Trophoblast cell (in vitro differentiated cells and primary cell): ENCODE measurements at regions not wholly inside any gene's neighbourhood (a gene's known extent, or its start where the extent isn't known, plus 50 kb on each side); places are given as distances from the start of the nearest gene placed in this dataset.
A peak's percentile ranks its signal among the peaks of the same experiment; 100 is the strongest.

Experiments
- DNase-seq, 2 donors: peaks; one replicate each; pipeline ENCODE4 v3.0.0-alpha.2; 2016
- H2AFZ ChIP-seq: 2 replicates; pipeline ENCODE4 v1.6.1; 2013; ENCODE audit warnings: low read length, moderate library complexity, mild to moderate bottlenecking; ENCODE audit not compliant: insufficient read depth, poor library complexity
- H2AK5ac ChIP-seq: 2 replicates; pipeline ENCODE4 v1.6.1; 2013; ENCODE audit warnings: mild to moderate bottlenecking, low read length
- H2BK120ac ChIP-seq: 2 replicates; pipeline ENCODE4 v1.6.1; 2013; ENCODE audit warnings: low read length, mild to moderate bottlenecking, moderate library complexity; ENCODE audit not compliant: insufficient read depth, poor library complexity
- H2BK12ac ChIP-seq: 2 replicates; pipeline ENCODE4 v1.6.1; 2013; ENCODE audit warnings: mild to moderate bottlenecking, low read length, moderate library complexity
- H2BK5ac ChIP-seq: 2 replicates; pipeline ENCODE4 v1.6.1; 2013; ENCODE audit warnings: low read length, low read depth, moderate library complexity, mild to moderate bottlenecking; ENCODE audit not compliant: poor library complexity
- H3K14ac ChIP-seq: 2 replicates; pipeline ENCODE4 v1.6.1; 2013; ENCODE audit warnings: mild to moderate bottlenecking, low read length
- H3K18ac ChIP-seq: 2 replicates; pipeline ENCODE4 v1.6.1; 2013; ENCODE audit warnings: mild to moderate bottlenecking, low read length
- H3K23ac ChIP-seq: 2 replicates; pipeline ENCODE4 v1.6.1; 2013; ENCODE audit warnings: low read length
- H3K27ac ChIP-seq: 2 replicates; pipeline ENCODE4 v1.5.1; 2013; ENCODE audit warnings: low read depth, mild to moderate bottlenecking, inconsistent platforms, low read length, moderate library complexity
- H3K27me3 ChIP-seq: 2 replicates; pipeline ENCODE4 v1.6.1; 2013; ENCODE audit warnings: inconsistent platforms, mild to moderate bottlenecking, low read length, moderate library complexity; ENCODE audit not compliant: insufficient read depth
- H3K36me3 ChIP-seq, 2 experiments: 1 replicate in 1 of 2; 2 replicates in 1 of 2; pipeline ENCODE4 v1.6.1; 2013; ENCODE audit warnings: low read length in 2 of 2, mild to moderate bottlenecking in 2 of 2, moderate library complexity in 1 of 2; ENCODE audit not compliant: insufficient read depth in 2 of 2, control insufficient read depth in 1 of 2
- H3K4ac ChIP-seq: 2 replicates; pipeline ENCODE4 v1.6.1; 2013; ENCODE audit warnings: low read depth, mild to moderate bottlenecking, low read length, moderate library complexity
- H3K4me1 ChIP-seq, 2 experiments: 1 replicate in 1 of 2; 2 replicates in 1 of 2; pipeline ENCODE4 v1.6.1; 2013; ENCODE audit warnings: low read length in 2 of 2, mild to moderate bottlenecking in 2 of 2, moderate library complexity in 1 of 2; ENCODE audit not compliant: insufficient read depth in 2 of 2, control insufficient read depth in 1 of 2
- H3K4me2 ChIP-seq: 2 replicates; pipeline ENCODE4 v1.6.1; 2013; ENCODE audit warnings: inconsistent platforms, mild to moderate bottlenecking, low read length, moderate library complexity
- H3K4me3 ChIP-seq: 2 replicates; pipeline ENCODE4 v1.5.1; 2013; ENCODE audit warnings: mild to moderate bottlenecking, low read depth, low read length, inconsistent platforms
- H3K79me1 ChIP-seq: one replicate; pipeline ENCODE4 v1.6.1; 2013; ENCODE audit warnings: low read length
- H3K79me2 ChIP-seq: 2 replicates; pipeline ENCODE4 v1.6.1; 2013; ENCODE audit warnings: low read length, mild to moderate bottlenecking; ENCODE audit not compliant: control insufficient read depth, insufficient read depth, poor library complexity
- H3K9ac ChIP-seq: 2 replicates; pipeline ENCODE4 v1.6.1; 2013; ENCODE audit warnings: mild to moderate bottlenecking, low read length
- H3K9me3 ChIP-seq: 2 replicates; pipeline ENCODE4 v1.6.1; 2013; ENCODE audit warnings: low read depth, mild to moderate bottlenecking, control low read depth, inconsistent platforms, low read length; ENCODE audit not compliant: insufficient read depth
- H4K12ac ChIP-seq: 2 replicates; pipeline ENCODE4 v1.6.1; 2013; ENCODE audit warnings: low read depth, mild to moderate bottlenecking, low read length, moderate library complexity
- H4K8ac ChIP-seq: 2 replicates; pipeline ENCODE4 v1.6.1; 2013; ENCODE audit warnings: low read depth, mild to moderate bottlenecking, low read length, moderate library complexity
- H4K91ac ChIP-seq: one replicate; pipeline ENCODE4 v1.6.1; 2013; ENCODE audit warnings: low read depth, mild to moderate bottlenecking, low read length, moderate library complexity
- WGBS: extraction: QIAGEN DNeasy Blood & Tissue Kit; methylation state at CpG from one replicate; pipeline ENCODE4 v1.1.7; 2013; ENCODE audit warnings: missing lambda C conversion rate; ENCODE audit not compliant: insufficient read length, insufficient coverage; ENCODE audit errors: extremely low coverage; 5-methylcytosine and 5-hydroxymethylcytosine counted together

DNA sequence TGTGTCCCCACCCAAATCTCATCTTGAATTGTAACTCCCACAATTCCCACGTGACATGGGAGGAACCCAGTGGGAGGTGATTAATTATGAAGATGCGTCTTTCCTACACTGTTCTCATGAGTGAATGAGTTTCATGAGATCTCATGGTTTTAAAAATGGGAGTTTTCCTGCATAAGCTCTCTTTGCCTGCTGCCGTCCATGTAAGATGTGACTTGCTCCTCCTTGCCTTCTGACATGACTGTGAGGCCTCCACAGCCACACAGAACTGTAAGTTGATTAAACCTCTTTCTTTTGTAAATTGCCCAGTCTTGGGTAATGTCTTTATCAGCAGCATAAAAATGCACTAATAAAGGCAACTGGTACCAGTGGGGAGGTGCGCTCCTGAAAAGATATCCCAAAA, 67.7 kb upstream of the DRGX start:
- WGBS = no CpG with 5 or more reads among the region's 4 CpGs
- Histone ChIP-seq H3K18ac (no peak overlapping the region), H3K27ac (no peak overlapping the region), H3K14ac (no peak overlapping the region), H2BK5ac (no peak overlapping the region), H3K9me3 (no peaks in the 10 kb centered on the region), H3K36me3 (peaks cover 3 to 15% of the 10 kb centered on the region in 2 experiments), H3K9ac (no peak overlapping the region), H3K4me2 (no peak overlapping the region), H3K4me1 (no peaks in the 10 kb centered on the region), H3K79me2 (no peaks in the 10 kb centered on the region), H3K4me3 (no peak overlapping the region), H3K23ac (no peak overlapping the region), H2AK5ac (no peak overlapping the region), H4K91ac (no peak overlapping the region), H2BK12ac (no peak overlapping the region), H2BK120ac (no peak overlapping the region), H4K8ac (no peak overlapping the region), H3K4ac (no peak overlapping the region), H3K27me3 (no peaks in the 10 kb centered on the region), H3K79me1 (no peaks in the 10 kb centered on the region), H4K12ac (no peak overlapping the region), H2AFZ (no peak overlapping the region)
- DNase-seq = no peak

DNA sequence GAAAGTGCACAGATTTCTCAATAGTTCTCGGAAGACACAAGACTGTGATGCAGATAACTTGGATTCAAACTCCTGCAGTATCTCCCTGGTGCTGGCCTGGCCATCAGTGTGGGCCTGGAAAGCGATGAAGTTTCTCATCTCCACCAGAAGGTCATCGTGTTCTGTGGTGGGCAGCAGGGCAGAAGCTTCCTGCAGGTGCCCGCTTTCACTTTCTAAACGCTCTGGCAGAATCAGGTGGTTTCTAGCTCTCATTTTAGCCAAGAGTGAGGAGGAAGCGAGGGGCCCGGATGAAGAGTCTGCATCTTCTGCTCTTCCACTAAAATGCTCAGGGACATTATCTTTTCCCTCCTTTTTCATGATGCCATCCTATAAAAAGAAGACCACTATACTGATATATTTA, 63.0 kb upstream of the DRGX start:
- WGBS = no CpG with 5 or more reads among the region's 7 CpGs

DNA sequence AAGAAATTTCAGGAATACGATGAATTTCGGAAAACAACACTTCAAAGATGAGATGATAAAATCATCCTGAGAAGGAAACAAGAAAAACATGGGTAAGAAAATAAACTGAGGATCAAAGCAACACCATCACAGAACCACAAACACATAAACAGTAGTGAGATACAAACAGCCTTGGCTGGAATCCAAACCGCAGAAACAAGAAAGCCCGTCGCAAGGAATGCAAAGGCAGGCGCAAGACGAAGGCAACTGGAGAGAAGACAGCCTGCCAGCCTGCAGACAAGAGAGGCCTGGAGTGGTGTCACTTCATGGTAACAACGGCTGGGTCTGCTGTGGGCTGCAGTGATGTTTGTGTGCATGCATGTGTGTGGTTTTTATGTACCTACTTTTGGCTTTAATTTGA, 61.8 kb upstream of the DRGX start:
- Histone ChIP-seq H2AK5ac (no peak overlapping the region), H3K4me2 (no peak overlapping the region), H4K8ac (no peak overlapping the region), H3K79me1 (no peaks in the 10 kb centered on the region), H3K27me3 (no peaks in the 10 kb centered on the region), H3K9me3 (peaks cover 2% of the 10 kb centered on the region), H2AFZ (no peak overlapping the region), H3K9ac (no peak overlapping the region), H3K4me1 (no peaks in the 10 kb centered on the region), H3K36me3 (peaks cover 0 to 9% of the 10 kb centered on the region in 2 experiments), H4K12ac (no peak overlapping the region), H3K18ac (no peak overlapping the region), H3K4ac (no peak overlapping the region), H3K14ac (no peak overlapping the region), H3K79me2 (no peaks in the 10 kb centered on the region), H3K23ac (no peak overlapping the region), H2BK5ac (no peak overlapping the region), H3K27ac (no peak overlapping the region), H4K91ac (no peak overlapping the region), H2BK120ac (no peak overlapping the region), H2BK12ac (no peak overlapping the region), H3K4me3 (no peak overlapping the region)
- peak; percentile 40 to 68 for DNase-seq
- WGBS = no CpG with 5 or more reads among the region's 8 CpGs

More for the DNA sequence above, 63.0 kb upstream of the DRGX start:
- Histone ChIP-seq H3K4me2 (no peak overlapping the region), H2AK5ac (no peak overlapping the region), H3K14ac (no peak overlapping the region), H3K9me3 (peaks cover 2% of the 10 kb centered on the region), H3K36me3 (peaks cover 0 to 9% of the 10 kb centered on the region in 2 experiments), H3K9ac (no peak overlapping the region), H3K27me3 (no peaks in the 10 kb centered on the region), H2BK120ac (no peak overlapping the region), H3K79me2 (no peaks in the 10 kb centered on the region), H2AFZ (no peak overlapping the region), H3K79me1 (no peaks in the 10 kb centered on the region), H3K23ac (no peak overlapping the region), H3K18ac (no peak overlapping the region), H3K4ac (no peak overlapping the region), H2BK12ac (no peak overlapping the region), H3K4me1 (no peaks in the 10 kb centered on the region), H3K4me3 (no peak overlapping the region), H4K8ac (no peak overlapping the region), H3K27ac (no peak overlapping the region), H4K12ac (no peak overlapping the region), H4K91ac (no peak overlapping the region), H2BK5ac (no peak overlapping the region)
- DNase-seq = no peak

GRCh38 chr10:49448924-49449323, 53.0 kb upstream of the DRGX start:
- Histone ChIP-seq H3K4ac (no peak overlapping the region), H4K8ac (no peak overlapping the region), H3K27me3 (no peaks in the 10 kb centered on the region), H3K23ac (no peak overlapping the region), H2BK12ac (no peak overlapping the region), H3K14ac (no peak overlapping the region), H4K91ac (no peak overlapping the region), H3K27ac (no peak overlapping the region), H2BK5ac (no peak overlapping the region), H3K79me2 (no peaks in the 10 kb centered on the region), H3K4me3 (no peak overlapping the region), H3K36me3 (no peaks in the 10 kb centered on the region), H3K4me1 (no peaks in the 10 kb centered on the region), H3K79me1 (no peaks in the 10 kb centered on the region), H3K4me2 (no peak overlapping the region), H3K9ac (no peak overlapping the region), H3K18ac (no peak overlapping the region), H4K12ac (no peak overlapping the region), H2AK5ac (no peak overlapping the region), H2BK120ac (no peak overlapping the region), H3K9me3 (no peaks in the 10 kb centered on the region), H2AFZ (no peak overlapping the region)
- DNase-seq = no peak
